Caco-2 (cell line): ENCODE measurements at regions not wholly inside any gene's neighbourhood (a gene's known extent, or its start where the extent isn't known, plus 50 kb on each side); places are given as distances from the start of the nearest gene placed in this dataset.

Experiments used
- BruUV-seq: library from RNA; stranded (reverse); fragments of 400-500 nt; replicated peaks from 2 replicates; lab custom pipeline; 2021; lab: Mats Ljungman, UMichigan
- CTCF ChIA-PET: fragments of 300-600 bp; sonication (Branson Sonifier 250); formaldehyde crosslinking; loops from one replicate; lab custom pipeline; 2022; ENCODE audit warnings: antibody characterized with exemption; lab: Charles Lee
- POLR2A ChIA-PET: fragments of 300-600 bp; sonication (Branson Sonifier 250); formaldehyde crosslinking; loops from one replicate; lab custom pipeline; 2022; ENCODE audit warnings: antibody characterized with exemption; lab: Charles Lee
- DNase-seq, 2 experiments: peaks; one replicate each; pipeline versions ENCODE4 v3.0.0 to v3.0.0-alpha.2; 2020 to 2022
- H3K27me3 ChIP-seq: replicated peaks from 2 replicates; pipeline ENCODE4 v1.6.0; 2011; ENCODE audit warnings: low read length; ENCODE audit not compliant: control insufficient read depth, insufficient read depth
- H3K36me3 ChIP-seq: 2 replicates; pipeline ENCODE4 v1.5.1; 2011; ENCODE audit warnings: low read length; ENCODE audit not compliant: control insufficient read depth, insufficient read depth
- H3K4me1 ChIP-seq: fragments of 250-450 bp; sonication (Bioruptor Pico); 2 replicates; pipeline ENCODE4 v1.5.1; 2020; ENCODE audit warnings: mild to moderate bottlenecking
- H3K4me3 ChIP-seq: 2 replicates; pipeline ENCODE4 v1.5.1; 2011; ENCODE audit warnings: low read depth, mild to moderate bottlenecking, control low read depth, low read length
- H3K9me3 ChIP-seq: fragments of 250-450 bp; sonication (Bioruptor Pico); 2 replicates; pipeline ENCODE4 v1.5.1; 2020; ENCODE audit warnings: mild to moderate bottlenecking, moderate library complexity
- H3K27ac Mint-ChIP-seq: one replicate; pipeline ENCODE4 v1.8.0; 2022; ENCODE audit warnings: mixed read lengths; ENCODE audit not compliant: unreplicated experiment
- H3K27me3 Mint-ChIP-seq: one replicate; pipeline ENCODE4 v1.8.0; 2022; ENCODE audit warnings: mixed read lengths; ENCODE audit not compliant: insufficient read depth, unreplicated experiment
- H3K36me3 Mint-ChIP-seq: one replicate; pipeline ENCODE4 v1.8.0; 2022; ENCODE audit warnings: mild to moderate bottlenecking, mixed read lengths; ENCODE audit not compliant: insufficient read depth, unreplicated experiment
- H3K4me1 Mint-ChIP-seq: one replicate; pipeline ENCODE4 v1.8.0; 2022; ENCODE audit warnings: low read depth, mixed read lengths; ENCODE audit not compliant: unreplicated experiment
- H3K4me3 Mint-ChIP-seq: one replicate; pipeline ENCODE4 v1.8.0; 2022; ENCODE audit warnings: mild to moderate bottlenecking, moderate library complexity, mixed read lengths; ENCODE audit not compliant: unreplicated experiment
- H3K9me3 Mint-ChIP-seq: one replicate; pipeline ENCODE4 v1.8.0; 2022; ENCODE audit warnings: mixed read lengths; ENCODE audit not compliant: unreplicated experiment
- CTCF ChIP-seq, 2 experiments: fragments of 200-600 bp in 1 of 2; IDR thresholded peaks; 1 replicate in 1 of 2; 2 replicates in 1 of 2; pipeline versions ENCODE4 v1.5.1 to v1.8.0; 2011 to 2022; ENCODE audit warnings: antibody characterized with exemption in 1 of 2, control low read depth in 1 of 2, inconsistent platforms in 1 of 2, low read depth in 1 of 2, low read length in 1 of 2, mild to moderate bottlenecking in 1 of 2, moderate library complexity in 1 of 2; ENCODE audit not compliant: insufficient read depth in 1 of 2, severe bottlenecking in 1 of 2, unreplicated experiment in 1 of 2
- intact Hi-C: fragments of 100-400 bp; cut with micrococcal nuclease; formaldehyde crosslinking; loops from one replicate; pipeline ENCODE4 v1.10.0; 2022; ENCODE audit not compliant: unreplicated experiment

GRCh38 chr9:13901176-13901575, 412.8 kb downstream of the NFIB start:
- H3K4me1 Mint-ChIP-seq, result no peaks in the 10 kb centered on the region
- ChIA-PET POLR2A (no interaction called here), CTCF (no interaction called here)
- no peak overlapping the region for H3K27ac Mint-ChIP-seq
- intact Hi-C loops, result no loop called here
- Histone ChIP-seq H3K4me1 (no peaks in the 10 kb centered on the region), H3K27me3 (no peaks in the 10 kb centered on the region), H3K9me3 (0 out of 2 replicates have a peak, but pooled peaks cover 2% of the 10 kb centered on the region), H3K4me3 (no peak overlapping the region), H3K36me3 (no peaks in the 10 kb centered on the region)
- no peak for TF ChIP-seq CTCF (IDR thresholded peaks at IDR 0.05; ENCODE audit: insufficient read depth in 1 of 2, low read depth in 1 of 2, low read length in 1 of 2, severe bottlenecking in 1 of 2, unreplicated experiment in 1 of 2)
- no TSS peak for BruUV-seq
- no peak overlapping the region for H3K4me3 Mint-ChIP-seq
- H3K36me3 Mint-ChIP-seq, result no peaks in the 10 kb centered on the region
- H3K9me3 Mint-ChIP-seq, result no peaks in the 10 kb centered on the region
- no peaks in the 10 kb centered on the region for H3K27me3 Mint-ChIP-seq
- DNase-seq, result no peak

GRCh38 chr9:13900449-13900848, 413.5 kb downstream of the NFIB start:
- H3K36me3 Mint-ChIP-seq, result no peaks in the 10 kb centered on the region
- no peaks in the 10 kb centered on the region for H3K27me3 ChIP-seq
- CTCF ChIA-PET, result no interaction called here
- no peaks in the 10 kb centered on the region for H3K36me3 ChIP-seq
- intact Hi-C loops, result no loop called here
- no peaks in the 10 kb centered on the region for H3K4me1 ChIP-seq
- H3K9me3 ChIP-seq, result no peaks in the 10 kb centered on the region
- no peak overlapping the region for H3K4me3 ChIP-seq
- no peak for TF ChIP-seq CTCF (IDR thresholded peaks at IDR 0.05; ENCODE audit: insufficient read depth in 1 of 2, low read depth in 1 of 2, low read length in 1 of 2, severe bottlenecking in 1 of 2, unreplicated experiment in 1 of 2)
- no peaks in the 10 kb centered on the region for H3K9me3 Mint-ChIP-seq
- H3K4me1 Mint-ChIP-seq, result no peaks in the 10 kb centered on the region
- no peaks in the 10 kb centered on the region for H3K27me3 Mint-ChIP-seq
- BruUV-seq, result no TSS peak
- H3K27ac Mint-ChIP-seq, result no peak overlapping the region
- POLR2A ChIA-PET, result no interaction called here
- DNase-seq, result no peak
- no peak overlapping the region for H3K4me3 Mint-ChIP-seq

DNA sequence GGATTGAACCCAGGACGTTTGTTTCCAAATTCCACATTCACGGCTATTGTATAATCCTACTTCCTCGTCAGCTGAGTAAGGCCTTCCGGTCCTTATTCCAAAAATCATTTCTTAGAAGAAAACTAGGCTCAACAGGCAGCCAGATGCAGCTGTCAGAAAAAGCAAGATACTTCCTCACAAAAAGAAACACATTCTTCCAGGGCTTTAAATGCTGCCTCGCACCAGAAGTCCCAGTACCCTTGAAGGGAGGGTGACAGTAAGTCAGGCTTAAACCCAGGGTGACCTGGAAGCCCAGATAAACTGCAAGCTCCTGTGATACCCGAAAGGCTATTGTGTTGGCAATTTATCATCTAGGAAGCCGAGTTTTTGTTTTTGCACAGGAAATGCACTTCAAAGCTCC, 414.0 kb downstream of the NFIB start:
- Histone ChIP-seq H3K4me3 (no peak overlapping the region), H3K36me3 (no peaks in the 10 kb centered on the region), H3K27me3 (no peaks in the 10 kb centered on the region), H3K9me3 (no peaks in the 10 kb centered on the region), H3K4me1 (no peaks in the 10 kb centered on the region)
- no TSS peak for BruUV-seq
- ChIA-PET CTCF (no interaction called here), POLR2A (no interaction called here)
- no peaks in the 10 kb centered on the region for H3K27me3 Mint-ChIP-seq
- no peak for TF ChIP-seq CTCF (IDR thresholded peaks at IDR 0.05; ENCODE audit: insufficient read depth in 1 of 2, low read depth in 1 of 2, low read length in 1 of 2, severe bottlenecking in 1 of 2, unreplicated experiment in 1 of 2)
- no peak for DNase-seq
- intact Hi-C loops, result no loop called here
- no peak overlapping the region for H3K27ac Mint-ChIP-seq
- H3K4me3 Mint-ChIP-seq, result no peak overlapping the region
- no peaks in the 10 kb centered on the region for H3K9me3 Mint-ChIP-seq
- no peaks in the 10 kb centered on the region for H3K4me1 Mint-ChIP-seq
- no peaks in the 10 kb centered on the region for H3K36me3 Mint-ChIP-seq
